ENCODE measurements at regions not wholly inside any gene's neighbourhood (a gene's known extent, or its start where the extent isn't known, plus 50 kb on each side); places are given as distances from the start of the nearest gene placed in this dataset.

- Histone ChIP-seq H4K20me1 (ENCODE audit: insufficient read depth, low read length) (no peaks in the 10 kb centered on the region), H3K79me2 (ENCODE audit: low read length) (no peaks in the 10 kb centered on the region), H3K27me3 (replicated peaks; ENCODE audit: insufficient read depth, low read length) (no peaks in the 10 kb centered on the region), H2AFZ (ENCODE audit: low read length) (no peak overlapping the region), H3K4me2 (ENCODE audit: low read depth, low read length) (no peak overlapping the region), H3K4me1 (ENCODE audit: low read length) (no peaks in the 10 kb centered on the region), H3K4me3 (ENCODE audit: low read length) (no peak overlapping the region), H3K9me3 (replicated peaks; ENCODE audit: insufficient read depth, low read length) (no peaks in the 10 kb centered on the region), H3F3A (ENCODE audit: insufficient read depth, low read length) (no peaks in the 10 kb centered on the region), H3K36me3 (replicated peaks; ENCODE audit: insufficient read depth, low read length) (no peaks in the 10 kb centered on the region), H3K27ac (ENCODE audit: low read length) (no peak overlapping the region), H3K9ac (ENCODE audit: low read length) (no peak overlapping the region), H3K9me2 (replicated peaks; ENCODE audit: insufficient read depth, low read length) (no peaks in the 10 kb centered on the region)
- DNase-seq, result no peak
- TF ChIP-seq EZH2 (optimal IDR thresholded peaks at IDR 0.05; ENCODE audit: low read depth, low read length), result no peak
Observed at GRCh38 chr11:109822436-109823102, 270.6 kb upstream of the ZC3H12C start.

GRCh38 chr11:109828387-109828786 is 264.8 kb upstream of the ZC3H12C start:
- Histone ChIP-seq H4K20me1 (ENCODE audit: insufficient read depth, low read length) (no peaks in the 10 kb centered on the region), H2AFZ (ENCODE audit: low read length) (no peak overlapping the region), H3K79me2 (ENCODE audit: low read length) (no peaks in the 10 kb centered on the region), H3K27me3 (replicated peaks; ENCODE audit: insufficient read depth, low read length) (no peaks in the 10 kb centered on the region), H3K9me3 (replicated peaks; ENCODE audit: insufficient read depth, low read length) (no peaks in the 10 kb centered on the region), H3K4me1 (ENCODE audit: low read length) (no peaks in the 10 kb centered on the region), H3K9me2 (replicated peaks; ENCODE audit: insufficient read depth, low read length) (no peaks in the 10 kb centered on the region), H3K27ac (ENCODE audit: low read length) (no peak overlapping the region), H3F3A (ENCODE audit: insufficient read depth, low read length) (no peaks in the 10 kb centered on the region), H3K36me3 (replicated peaks; ENCODE audit: insufficient read depth, low read length) (no peaks in the 10 kb centered on the region), H3K9ac (ENCODE audit: low read length) (no peak overlapping the region), H3K4me2 (ENCODE audit: low read depth, low read length) (no peak overlapping the region), H3K4me3 (ENCODE audit: low read length) (no peak overlapping the region)
- TF ChIP-seq, protein P1, sequence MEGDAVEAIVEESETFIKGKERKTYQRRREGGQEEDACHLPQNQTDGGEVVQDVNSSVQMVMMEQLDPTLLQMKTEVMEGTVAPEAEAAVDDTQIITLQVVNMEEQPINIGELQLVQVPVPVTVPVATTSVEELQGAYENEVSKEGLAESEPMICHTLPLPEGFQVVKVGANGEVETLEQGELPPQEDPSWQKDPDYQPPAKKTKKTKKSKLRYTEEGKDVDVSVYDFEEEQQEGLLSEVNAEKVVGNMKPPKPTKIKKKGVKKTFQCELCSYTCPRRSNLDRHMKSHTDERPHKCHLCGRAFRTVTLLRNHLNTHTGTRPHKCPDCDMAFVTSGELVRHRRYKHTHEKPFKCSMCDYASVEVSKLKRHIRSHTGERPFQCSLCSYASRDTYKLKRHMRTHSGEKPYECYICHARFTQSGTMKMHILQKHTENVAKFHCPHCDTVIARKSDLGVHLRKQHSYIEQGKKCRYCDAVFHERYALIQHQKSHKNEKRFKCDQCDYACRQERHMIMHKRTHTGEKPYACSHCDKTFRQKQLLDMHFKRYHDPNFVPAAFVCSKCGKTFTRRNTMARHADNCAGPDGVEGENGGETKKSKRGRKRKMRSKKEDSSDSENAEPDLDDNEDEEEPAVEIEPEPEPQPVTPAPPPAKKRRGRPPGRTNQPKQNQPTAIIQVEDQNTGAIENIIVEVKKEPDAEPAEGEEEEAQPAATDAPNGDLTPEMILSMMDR (IDR thresholded peaks at IDR 0.05; ENCODE audit: low read length), result no peak
- TF ChIP-seq EZH2phosphoT487 (IDR thresholded peaks at IDR 0.05; ENCODE audit: low read length), result no peak
- no peak for TF ChIP-seq EZH2 (optimal IDR thresholded peaks at IDR 0.05; ENCODE audit: low read depth, low read length)
- no peak for DNase-seq

GRCh38 chr11:109838026-109838425 is 255.2 kb upstream of the ZC3H12C start:
- Histone ChIP-seq H4K20me1 (ENCODE audit: insufficient read depth, low read length) (no peaks in the 10 kb centered on the region), H3K27ac (ENCODE audit: low read length) (no peak overlapping the region), H3K4me3 (ENCODE audit: low read length) (no peak overlapping the region), H3K9ac (ENCODE audit: low read length) (no peak overlapping the region), H2AFZ (ENCODE audit: low read length) (no peak overlapping the region), H3K36me3 (replicated peaks; ENCODE audit: insufficient read depth, low read length) (no peaks in the 10 kb centered on the region), H3K9me3 (replicated peaks; ENCODE audit: insufficient read depth, low read length) (no peaks in the 10 kb centered on the region), H3K4me1 (ENCODE audit: low read length) (no peaks in the 10 kb centered on the region), H3K9me2 (replicated peaks; ENCODE audit: insufficient read depth, low read length) (no peaks in the 10 kb centered on the region), H3K27me3 (replicated peaks; ENCODE audit: insufficient read depth, low read length) (no peaks in the 10 kb centered on the region), H3K79me2 (ENCODE audit: low read length) (no peaks in the 10 kb centered on the region), H3K4me2 (ENCODE audit: low read depth, low read length) (no peak overlapping the region), H3F3A (ENCODE audit: insufficient read depth, low read length) (no peaks in the 10 kb centered on the region)
- TF ChIP-seq EZH2phosphoT487 (IDR thresholded peaks at IDR 0.05; ENCODE audit: low read length) (no peak), EZH2 (optimal IDR thresholded peaks at IDR 0.05; ENCODE audit: low read depth, low read length) (no peak)
- TF ChIP-seq, protein P1 (IDR thresholded peaks at IDR 0.05; ENCODE audit: low read length), result no peak
- DNase-seq, result no peak

DNA sequence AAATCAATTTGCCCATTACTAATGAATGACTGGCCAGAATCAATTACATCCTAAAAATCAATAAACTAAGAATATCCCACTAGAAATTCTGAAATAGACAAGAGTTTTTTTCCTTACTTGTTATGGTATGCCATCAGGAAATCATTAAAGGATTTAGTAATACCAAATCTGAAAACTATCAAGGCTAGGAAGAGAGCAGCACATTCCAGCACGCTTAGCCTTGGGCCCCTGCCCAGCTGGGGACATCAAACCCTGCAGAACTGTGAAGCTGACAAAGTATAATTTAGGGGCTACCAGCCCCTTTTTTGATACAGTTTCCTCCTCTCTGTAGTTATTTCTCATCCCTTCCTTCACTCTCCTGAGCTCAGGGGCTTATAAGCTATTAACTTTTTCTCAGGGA is 247.8 kb upstream of the ZC3H12C start:
- no peaks in the 10 kb centered on the region for H3K9me3 ChIP-seq (replicated peaks; ENCODE audit: insufficient read depth, low read length)
- H3K36me3 ChIP-seq (replicated peaks; ENCODE audit: insufficient read depth, low read length), result no peaks in the 10 kb centered on the region
- H3F3A ChIP-seq (ENCODE audit: insufficient read depth, low read length), result no peaks in the 10 kb centered on the region
- H2AFZ ChIP-seq (ENCODE audit: low read length), result no peak overlapping the region
- no peaks in the 10 kb centered on the region for H3K79me2 ChIP-seq (ENCODE audit: low read length)
- no peaks in the 10 kb centered on the region for H4K20me1 ChIP-seq (ENCODE audit: insufficient read depth, low read length)
- H3K9me2 ChIP-seq (replicated peaks; ENCODE audit: insufficient read depth, low read length), result no peaks in the 10 kb centered on the region
- no peak overlapping the region for H3K4me2 ChIP-seq (ENCODE audit: low read depth, low read length)
- no peaks in the 10 kb centered on the region for H3K4me1 ChIP-seq (ENCODE audit: low read length)
- no peak overlapping the region for H3K4me3 ChIP-seq (ENCODE audit: low read length)
- TF ChIP-seq EZH2phosphoT487 (IDR thresholded peaks at IDR 0.05; ENCODE audit: low read length) (no peak), EZH2 (optimal IDR thresholded peaks at IDR 0.05; ENCODE audit: low read depth, low read length) (no peak)
- TF ChIP-seq, protein P1 (IDR thresholded peaks at IDR 0.05; ENCODE audit: low read length), result no peak
- no peak overlapping the region for H3K27ac ChIP-seq (ENCODE audit: low read length)
- H3K9ac ChIP-seq (ENCODE audit: low read length), result no peak overlapping the region
- DNase-seq, result no peak
- no peaks in the 10 kb centered on the region for H3K27me3 ChIP-seq (replicated peaks; ENCODE audit: insufficient read depth, low read length)
